GM10266 (cell line): ENCODE measurements at regions not wholly inside any gene's neighbourhood (a gene's known extent, or its start where the extent isn't known, plus 50 kb on each side); places are given as distances from the start of the nearest gene placed in this dataset.
A peak's percentile ranks its signal among the peaks of the same experiment; 100 is the strongest.

Experiments
- DNase-seq: peaks from one replicate; pipeline ENCODE4 v3.0.0; 2012; ENCODE audit errors: extremely low spot score
- CTCF ChIP-seq: IDR thresholded peaks from 2 replicates; pipeline ENCODE4 v1.5.1; 2012; ENCODE audit warnings: mild to moderate bottlenecking, low read depth; ENCODE audit not compliant: control insufficient read depth, insufficient read depth; ENCODE audit errors: missing control alignments

- DNase-seq: no peak
- TF ChIP-seq CTCF: no peak
Measured at GRCh38 chr1:224500796-224501195, 66.2 kb upstream of the WDR26 start.

GRCh38 chr1:224501836-224502235 is 67.2 kb upstream of the WDR26 start:
- no peak for TF ChIP-seq CTCF
- no peak for DNase-seq

- no peak for TF ChIP-seq CTCF
- no peak for DNase-seq
Measured at GRCh38 chr1:224502459-224503160, 68.0 kb upstream of the WDR26 start.

- DNase-seq: peak; percentile 85
- TF ChIP-seq CTCF: no peak
Measured at GRCh38 chr1:224503161-224504118, 68.8 kb upstream of the WDR26 start.

- TF ChIP-seq CTCF: no peak
- DNase-seq: no peak
Measured at GRCh38 chr1:224504297-224505041, 69.9 kb upstream of the WDR26 start.

- TF ChIP-seq CTCF: no peak
- DNase-seq: no peak
Measured at GRCh38 chr1:224505454-224506093, 71.0 kb upstream of the WDR26 start.
